OCI-LY7 (cell line): ENCODE measurements at regions not wholly inside any gene's neighbourhood (a gene's known extent, or its start where the extent isn't known, plus 50 kb on each side); places are given as distances from the start of the nearest gene placed in this dataset.

ENCODE experiments used
- CTCF ChIP-seq: fragments of 200-600 bp; sonication (generic); conservative IDR thresholded peaks from 2 replicates; pipeline ENCODE4 v1.5.1; 2014; ENCODE audit warnings: mild to moderate bottlenecking, antibody characterized with exemption, low read length, moderate library complexity, mixed read lengths
- EZH2phosphoT487 ChIP-seq: fragments of 200-600 bp; sonication (generic); IDR thresholded peaks from 2 replicates; pipeline ENCODE4 v1.6.1; 2018; ENCODE audit warnings: low read depth, borderline replicate concordance, mild to moderate bottlenecking, mixed run types, antibody characterized with exemption, low read length, moderate library complexity, mixed read lengths

GRCh38 chr7:130914554-130915294 lies 180.7 kb upstream of the KLF14 start:
- TF ChIP-seq CTCF (no peak), EZH2phosphoT487 (no peak)
